Karpas-422 (cell line): ENCODE measurements at regions not wholly inside any gene's neighbourhood (a gene's known extent, or its start where the extent isn't known, plus 50 kb on each side); places are given as distances from the start of the nearest gene placed in this dataset.
"Not testable (repeated sequence)": the region's sequence is repeated elsewhere in the genome, so short reads cannot be mapped to it uniquely, and the experiment has no call there.

Experiments used
- DNase-seq: peaks from one replicate; pipeline ENCODE4 v3.0.0-alpha.2; 2015
- H2AFZ ChIP-seq: fragments of 200-600 bp; sonication (generic); 2 replicates; pipeline ENCODE4 v1.6.1; 2014; ENCODE audit warnings: antibody characterized with exemption, low read length, mixed read lengths
- H3K27ac ChIP-seq: fragments of 200-600 bp; sonication (generic); 2 replicates; pipeline ENCODE4 v1.5.1; 2014; ENCODE audit warnings: mild to moderate bottlenecking, low read length, moderate library complexity
- H3K27me3 ChIP-seq: fragments of 200-600 bp; sonication (generic); 2 replicates; pipeline ENCODE4 v1.6.1; 2014; ENCODE audit warnings: low read length, mixed read lengths
- H3K36me3 ChIP-seq: fragments of 200-600 bp; sonication (generic); 2 replicates; pipeline ENCODE4 v1.6.1; 2014; ENCODE audit warnings: low read length, mixed read lengths; ENCODE audit not compliant: insufficient read depth
- H3K4me1 ChIP-seq: fragments of 200-600 bp; sonication (generic); 2 replicates; pipeline ENCODE4 v1.6.1; 2014; ENCODE audit warnings: mild to moderate bottlenecking, low read length, mixed read lengths
- H3K4me2 ChIP-seq: fragments of 200-600 bp; sonication (generic); 2 replicates; pipeline ENCODE4 v1.6.1; 2014; ENCODE audit warnings: low read length, low read depth, mild to moderate bottlenecking; ENCODE audit not compliant: poor library complexity, severe bottlenecking
- H3K4me3 ChIP-seq: fragments of 200-600 bp; sonication (generic); 2 replicates; pipeline ENCODE4 v1.5.1; 2014; ENCODE audit warnings: mild to moderate bottlenecking, antibody characterized with exemption, low read length, mixed read lengths
- H3K79me2 ChIP-seq: fragments of 200-600 bp; sonication (generic); 2 replicates; pipeline ENCODE4 v1.6.1; 2014; ENCODE audit warnings: mild to moderate bottlenecking, low read length, mixed read lengths
- H3K9ac ChIP-seq: fragments of 200-600 bp; sonication (generic); 2 replicates; pipeline ENCODE4 v1.6.0; 2014; ENCODE audit warnings: low read length
- H3K9me2 ChIP-seq: fragments of 200-600 bp; sonication (generic), shearing (Covaris generic); replicated peaks from 2 replicates; pipeline ENCODE4 v1.6.0; 2014; ENCODE audit warnings: mild to moderate bottlenecking, low read length, moderate library complexity; ENCODE audit not compliant: insufficient read depth
- H3K9me3 ChIP-seq: fragments of 300-700, 200-600 bp; sonication (generic); 2 replicates; pipeline ENCODE4 v1.6.1; 2014; ENCODE audit warnings: low read length, mixed read lengths
- H4K20me1 ChIP-seq: fragments of 200-600 bp; sonication (generic); 2 replicates; pipeline ENCODE4 v1.6.1; 2014; ENCODE audit warnings: mild to moderate bottlenecking, antibody characterized with exemption, low read length, low read depth; ENCODE audit not compliant: insufficient read depth

DNA sequence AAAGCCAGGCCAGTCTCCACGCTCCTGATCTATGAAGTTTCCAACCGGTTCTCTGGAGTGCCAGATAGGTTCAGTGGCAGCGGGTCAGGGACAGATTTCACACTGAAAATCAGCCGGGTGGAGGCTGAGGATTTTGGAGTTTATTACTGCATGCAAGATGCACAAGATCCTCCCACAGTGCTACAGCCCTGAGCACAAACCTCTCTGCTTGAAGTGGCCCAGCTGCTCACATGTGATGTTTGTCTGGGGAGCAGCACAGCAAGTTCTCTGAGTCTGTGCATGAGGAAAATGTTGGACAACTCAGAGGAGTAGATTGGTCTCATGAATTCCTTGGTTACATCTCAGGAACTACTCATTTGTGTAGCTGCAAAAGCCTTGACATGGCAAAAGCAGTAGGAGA lies 1295.1 kb downstream of the RPIA start:
- H3K4me2 ChIP-seq, result peak overlapping the region; percentile 69
- H3K79me2 ChIP-seq, H3K27me3 ChIP-seq, H3K36me3 ChIP-seq, H3K9me2 ChIP-seq, H3K9me3 ChIP-seq, H4K20me1 ChIP-seq, H2AFZ ChIP-seq, DNase-seq: not testable (repeated sequence)
- H3K4me3 ChIP-seq, result peak overlapping the region; percentile 53; the same call in 1 of the 2 replicates
- peak overlapping the region; percentile 67; the same call in 1 of the 2 replicates for H3K9ac ChIP-seq
- peaks cover 39% of the 10 kb centered on the region for H3K4me1 ChIP-seq
- H3K27ac ChIP-seq, result peak overlapping the region; percentile 72; the same call in 1 of the 2 replicates

DNA sequence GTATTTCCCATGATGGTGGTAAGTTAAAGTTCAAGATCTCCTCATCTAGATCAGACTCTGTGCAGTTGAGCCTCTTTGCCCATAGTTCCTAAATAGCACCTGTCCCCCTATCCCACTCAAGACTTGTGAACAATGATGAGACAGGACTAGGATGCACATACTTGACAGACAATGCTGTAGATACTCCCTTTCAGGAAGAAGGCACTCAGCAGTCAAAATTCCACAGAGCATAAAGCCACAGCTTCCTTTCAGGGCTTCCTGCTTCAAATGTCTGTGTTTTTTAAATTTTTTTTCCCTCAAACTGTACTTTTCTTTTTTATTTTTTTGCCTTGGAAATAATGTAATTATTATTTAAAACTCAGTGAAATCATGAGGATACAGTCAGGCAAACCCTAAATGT lies 1305.3 kb downstream of the RPIA start:
- not testable (repeated sequence) for H4K20me1 ChIP-seq, DNase-seq, H3K4me2 ChIP-seq, H3K9me2 ChIP-seq, H3K36me3 ChIP-seq, H2AFZ ChIP-seq, H3K4me3 ChIP-seq, H3K27ac ChIP-seq, H3K9ac ChIP-seq, H3K79me2 ChIP-seq, H3K9me3 ChIP-seq, H3K27me3 ChIP-seq
- H3K4me1 ChIP-seq, result peaks cover 16% of the 10 kb centered on the region

- H3K4me1 ChIP-seq, result peaks cover 30% of the 10 kb centered on the region
- H3K27me3 ChIP-seq, H3K4me3 ChIP-seq, H4K20me1 ChIP-seq, H2AFZ ChIP-seq, H3K79me2 ChIP-seq, H3K9ac ChIP-seq, H3K9me2 ChIP-seq, H3K36me3 ChIP-seq, H3K9me3 ChIP-seq: not testable (repeated sequence)
- peak overlapping the region; percentile 3; the same call in 1 of the 2 replicates for H3K27ac ChIP-seq
- peak overlapping the region; percentile 38 for H3K4me2 ChIP-seq
- DNase-seq, result peak; percentile 77
Measured at GRCh38 chr2:90004553-90004952, 1313.1 kb downstream of the RPIA start.

DNA sequence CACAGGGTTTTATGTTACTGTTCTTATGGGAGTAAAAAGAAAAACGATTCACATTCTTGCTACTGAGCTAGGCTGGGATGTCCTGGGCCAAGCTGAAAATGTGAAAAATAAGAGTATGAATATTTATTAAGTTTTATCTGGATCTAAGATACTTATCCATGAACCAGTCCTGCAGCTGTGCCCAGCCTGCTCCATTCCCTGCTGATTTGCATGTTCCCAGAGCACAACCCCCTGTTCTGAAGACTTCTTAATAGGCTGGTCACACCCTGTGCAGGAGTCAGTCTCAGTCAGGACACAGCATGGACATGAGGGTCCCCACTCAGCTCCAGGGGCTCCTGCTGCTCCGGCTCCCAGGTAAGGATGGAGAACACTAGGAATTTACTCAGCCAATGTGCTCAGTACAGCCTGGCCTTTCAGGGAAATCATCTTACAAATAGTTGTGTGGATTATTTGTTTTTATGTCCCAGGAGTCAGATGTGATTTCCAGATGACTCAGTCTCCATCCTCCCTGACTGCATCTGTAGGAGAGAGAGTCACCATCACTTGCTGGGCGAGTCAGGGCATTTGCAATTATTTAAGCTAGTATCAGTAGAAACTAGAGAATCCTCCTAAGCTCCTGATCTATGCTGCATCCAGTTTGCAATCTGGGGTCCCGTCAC lies 1319.1 kb downstream of the RPIA start:
- not testable (repeated sequence) for H3K9ac ChIP-seq, H3K27me3 ChIP-seq, H4K20me1 ChIP-seq, H3K36me3 ChIP-seq, H3K27ac ChIP-seq, H3K9me3 ChIP-seq, H3K4me3 ChIP-seq, H3K9me2 ChIP-seq, DNase-seq, H2AFZ ChIP-seq, H3K79me2 ChIP-seq
- Histone ChIP-seq H3K4me2 (peak overlapping the region; percentile 29), H3K4me1 (peaks cover 26% of the 10 kb centered on the region)

GRCh38 chr2:90011101-90011443 lies 1319.6 kb downstream of the RPIA start:
- H3K27me3 ChIP-seq, H4K20me1 ChIP-seq, H3K9me2 ChIP-seq, DNase-seq, H3K9ac ChIP-seq, H3K36me3 ChIP-seq, H2AFZ ChIP-seq, H3K4me3 ChIP-seq, H3K27ac ChIP-seq, H3K9me3 ChIP-seq, H3K79me2 ChIP-seq: not testable (repeated sequence)
- H3K4me1 ChIP-seq, result peaks cover 21% of the 10 kb centered on the region
- peak overlapping the region; percentile 29 for H3K4me2 ChIP-seq

GRCh38 chr2:90019908-90020307 lies 1328.4 kb downstream of the RPIA start:
- H3K4me3 ChIP-seq, H3K9ac ChIP-seq, H3K79me2 ChIP-seq, H3K9me3 ChIP-seq, H3K4me1 ChIP-seq, H3K36me3 ChIP-seq, H3K4me2 ChIP-seq, H2AFZ ChIP-seq, DNase-seq, H3K9me2 ChIP-seq, H4K20me1 ChIP-seq, H3K27ac ChIP-seq, H3K27me3 ChIP-seq: not testable (repeated sequence)

- not testable (repeated sequence) for H3K79me2 ChIP-seq, H3K27me3 ChIP-seq, H3K9me3 ChIP-seq, H3K9ac ChIP-seq, DNase-seq, H3K36me3 ChIP-seq, H4K20me1 ChIP-seq, H3K27ac ChIP-seq, H3K4me3 ChIP-seq, H3K4me2 ChIP-seq, H3K4me1 ChIP-seq, H3K9me2 ChIP-seq, H2AFZ ChIP-seq
Measured at GRCh38 chr2:90021234-90021633, 1329.8 kb downstream of the RPIA start.

DNA sequence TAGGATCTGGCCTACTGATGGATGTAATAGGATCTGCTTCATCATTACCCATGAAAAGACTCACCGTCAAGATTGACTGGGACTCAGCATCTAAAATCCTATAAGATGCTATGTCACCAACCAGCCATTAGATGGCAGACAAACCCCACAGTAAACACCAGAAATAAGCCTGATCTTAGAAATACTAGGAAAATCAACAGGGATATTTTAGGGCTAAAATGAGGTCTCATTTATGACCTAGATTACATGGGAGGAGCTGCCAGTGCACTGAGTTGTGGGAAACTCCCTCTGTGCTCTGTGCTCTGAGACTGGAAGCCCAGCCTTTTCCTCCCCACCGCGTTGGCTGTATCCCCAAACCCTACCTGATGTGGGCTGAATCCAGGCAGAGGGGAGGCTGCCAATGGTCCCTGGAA lies 1335.8 kb downstream of the RPIA start:
- not testable (repeated sequence) for H3K36me3 ChIP-seq, H3K27ac ChIP-seq, H3K4me3 ChIP-seq, H3K9me3 ChIP-seq, H2AFZ ChIP-seq, H4K20me1 ChIP-seq, H3K9me2 ChIP-seq, H3K27me3 ChIP-seq, H3K9ac ChIP-seq, H3K4me2 ChIP-seq, DNase-seq, H3K79me2 ChIP-seq
- H3K4me1 ChIP-seq, result peaks cover 36% of the 10 kb centered on the region
